ENCODE measurements at regions not wholly inside any gene's neighbourhood (a gene's known extent, or its start where the extent isn't known, plus 50 kb on each side); places are given as distances from the start of the nearest gene placed in this dataset.
"Not testable (repeated sequence)": the region's sequence is repeated elsewhere in the genome, so short reads cannot be mapped to it uniquely, and the experiment has no call there.

DNA sequence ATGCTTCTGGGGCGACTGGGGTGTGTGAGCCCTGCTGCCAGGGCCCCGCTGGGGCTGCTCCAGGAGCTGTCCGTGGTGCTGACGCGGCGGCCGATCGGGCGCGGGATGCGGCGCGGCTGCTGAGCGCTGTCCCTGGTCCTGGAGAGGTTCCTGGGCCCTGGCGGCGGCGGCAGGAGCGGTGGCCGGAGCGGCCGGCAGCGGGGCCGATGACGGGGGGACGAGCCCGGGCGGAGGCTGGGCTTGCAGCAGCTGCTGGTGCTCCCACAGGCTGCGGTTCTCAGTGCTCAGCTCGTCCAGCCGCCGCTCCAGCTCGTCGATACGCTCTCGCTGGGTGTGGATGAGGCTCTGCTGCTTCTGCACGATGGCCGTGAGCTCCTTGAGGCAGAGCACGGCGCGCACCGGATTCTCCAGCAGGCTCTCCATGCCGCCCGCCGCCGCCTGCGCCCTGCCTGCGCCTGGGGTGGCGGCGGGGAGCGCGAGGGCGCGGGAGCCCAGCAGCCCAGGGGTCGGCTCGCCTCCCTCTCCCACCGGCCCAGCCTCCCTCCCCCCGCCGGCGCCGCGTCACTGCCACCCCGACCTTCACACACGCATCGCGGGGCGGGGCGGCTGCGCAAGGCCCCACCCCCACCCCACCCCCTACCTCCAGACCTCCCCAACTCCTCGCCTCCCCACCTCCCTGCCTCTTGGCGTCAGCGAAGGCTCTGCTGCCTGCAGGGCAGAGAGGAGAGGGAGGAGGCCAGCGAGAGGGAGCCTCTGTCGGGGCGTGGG is 72.2 kb downstream of the PCMTD2 start:
- TF ChIP-seq, protein P1, sequence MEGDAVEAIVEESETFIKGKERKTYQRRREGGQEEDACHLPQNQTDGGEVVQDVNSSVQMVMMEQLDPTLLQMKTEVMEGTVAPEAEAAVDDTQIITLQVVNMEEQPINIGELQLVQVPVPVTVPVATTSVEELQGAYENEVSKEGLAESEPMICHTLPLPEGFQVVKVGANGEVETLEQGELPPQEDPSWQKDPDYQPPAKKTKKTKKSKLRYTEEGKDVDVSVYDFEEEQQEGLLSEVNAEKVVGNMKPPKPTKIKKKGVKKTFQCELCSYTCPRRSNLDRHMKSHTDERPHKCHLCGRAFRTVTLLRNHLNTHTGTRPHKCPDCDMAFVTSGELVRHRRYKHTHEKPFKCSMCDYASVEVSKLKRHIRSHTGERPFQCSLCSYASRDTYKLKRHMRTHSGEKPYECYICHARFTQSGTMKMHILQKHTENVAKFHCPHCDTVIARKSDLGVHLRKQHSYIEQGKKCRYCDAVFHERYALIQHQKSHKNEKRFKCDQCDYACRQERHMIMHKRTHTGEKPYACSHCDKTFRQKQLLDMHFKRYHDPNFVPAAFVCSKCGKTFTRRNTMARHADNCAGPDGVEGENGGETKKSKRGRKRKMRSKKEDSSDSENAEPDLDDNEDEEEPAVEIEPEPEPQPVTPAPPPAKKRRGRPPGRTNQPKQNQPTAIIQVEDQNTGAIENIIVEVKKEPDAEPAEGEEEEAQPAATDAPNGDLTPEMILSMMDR (IDR thresholded peaks at IDR 0.05): not testable (repeated sequence)
- not testable (repeated sequence) for TF ChIP-seq EZH2 (IDR thresholded peaks at IDR 0.05)
